Cardiac fibroblast (primary cell): ENCODE measurements at regions not wholly inside any gene's neighbourhood (a gene's known extent, or its start where the extent isn't known, plus 50 kb on each side); places are given as distances from the start of the nearest gene placed in this dataset.

Experiments used
- DNase-seq, 2 donors: peaks; one replicate each; pipeline versions ENCODE4 v3.0.0 to v3.0.0-alpha.2; 2010; ENCODE audit warnings: low read depth in 2 of 2
- H3K4me3 ChIP-seq, 2 donors: replicated peaks in 1 of 2; 1 replicate in 1 of 2; 2 replicates in 1 of 2; pipeline ENCODE4 v1.5.1; 2011; ENCODE audit warnings: low read depth in 2 of 2, low read length in 2 of 2, mild to moderate bottlenecking in 2 of 2, moderate library complexity in 1 of 2
- CTCF ChIP-seq: IDR thresholded peaks from one replicate; pipeline ENCODE4 v1.5.1; 2011; ENCODE audit warnings: low read depth, mild to moderate bottlenecking, low read length, inconsistent platforms

DNA sequence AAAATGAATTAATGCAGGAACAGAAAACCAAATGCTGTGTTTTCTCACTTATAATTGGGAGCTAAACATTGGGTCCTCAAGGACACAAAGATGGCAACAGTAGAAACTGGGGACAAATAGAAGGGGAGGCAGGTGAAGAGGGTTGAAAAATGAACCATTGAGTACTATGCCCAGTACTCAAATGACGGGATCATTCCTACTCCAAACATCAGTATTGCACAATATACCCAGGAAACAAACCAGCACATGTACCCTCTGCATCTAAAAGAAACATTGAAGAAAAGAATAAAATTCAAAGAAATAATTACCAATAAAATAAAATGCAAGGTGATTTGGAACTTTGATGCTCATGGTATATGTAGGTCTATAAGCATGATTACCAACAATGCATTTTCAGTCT lies 110.8 kb downstream of the LMO3 start:
- TF ChIP-seq CTCF: no peak
- DNase-seq: no peak
- H3K4me3 ChIP-seq: no peak overlapping the region
